Heart right ventricle (tissue), 16 donors: ENCODE measurements at regions not wholly inside any gene's neighbourhood (a gene's known extent, or its start where the extent isn't known, plus 50 kb on each side); places are given as distances from the start of the nearest gene placed in this dataset.

Experiments
- ATAC-seq, 8 donors: fragments of 200-7000 bp; cut with Tn5 transposase; one replicate each; pipeline ENCODE4 v1.9.1; 2020; ENCODE audit warnings: mild to moderate bottlenecking in 8 of 8, moderate library complexity in 8 of 8, moderate number of reproducible peaks in 1 of 8
- DNase-seq, 2 donors: peaks; one replicate each; pipeline ENCODE4 v3.0.0-alpha.2; 2020
- H3K27ac ChIP-seq, 10 donors: fragments of 200-600 bp; sonication (generic) in 2 of 10; one replicate each; pipeline versions ENCODE4 v1.5.0 to v1.8.0; 2020 to 2022; ENCODE audit warnings: mild to moderate bottlenecking in 3 of 10
- H3K27me3 ChIP-seq, 7 donors: fragments of 200-600 bp; one replicate each; pipeline ENCODE4 v1.8.0; 2021 to 2022; ENCODE audit warnings: mild to moderate bottlenecking in 2 of 7
- H3K36me3 ChIP-seq, 9 donors: fragments of 200-600 bp; sonication (generic) in 1 of 9; one replicate each; pipeline versions ENCODE4 v1.5.0 to v1.8.0; 2020 to 2022; ENCODE audit warnings: mild to moderate bottlenecking in 2 of 9
- H3K4me1 ChIP-seq, 9 donors: fragments of 200-600 bp; sonication (generic) in 1 of 9; one replicate each; pipeline versions ENCODE4 v1.5.0 to v1.8.0; 2020 to 2022; ENCODE audit warnings: mild to moderate bottlenecking in 4 of 9
- H3K4me3 ChIP-seq, 10 donors: fragments of 200-600 bp; sonication (generic) in 2 of 10; one replicate each; pipeline versions ENCODE4 v1.5.0 to v1.8.0; 2020 to 2022; ENCODE audit warnings: mild to moderate bottlenecking in 7 of 10, moderate library complexity in 2 of 10
- H3K9me3 ChIP-seq, 11 donors: fragments of 200-600 bp in 10 of 11; sonication (generic) in 2 of 11; one replicate each; pipeline versions ENCODE4 v1.5.0 to v1.8.0; 2013 to 2022; ENCODE audit warnings: mild to moderate bottlenecking in 2 of 11, control low read depth in 1 of 11, moderate library complexity in 1 of 11
- CTCF ChIP-seq, 9 donors: fragments of 200-600 bp; sonication (generic) in 2 of 9; IDR thresholded peaks; one replicate each; pipeline versions ENCODE4 v1.5.0 to v1.8.0; 2021 to 2022; ENCODE audit warnings: antibody characterized with exemption in 9 of 9, mild to moderate bottlenecking in 5 of 9, moderate library complexity in 1 of 9
- WGBS, 2 donors: extraction: QIAGEN DNeasy Blood & Tissue Kit; methylation state at CpG; one replicate each; pipeline ENCODE4 v1.1.7; 2013; ENCODE audit warnings: inconsistent platforms in 1 of 2; 5-methylcytosine and 5-hydroxymethylcytosine counted together
- intact Hi-C, 10 donors: fragments of 100-400 bp; cut with DNase I; formaldehyde crosslinking; loops; one replicate each; pipeline versions ENCODE4 v1.11.1 to v1.14.2; 2022
- donor health status: Arrhythmogenic right ventricular cardiomyopathy.
- donor health status: ischemic (EF 13 %, LVEDD 7.1; RV severe dilation, severe dysfunction).
- donor health status: healthy with polysubstance abuse.
- donor health status: DM: no; HTN: yes; CAD: no.
- donor health status: DM: no; HTN: no; CAD: no.
- donor health status: ischemic (EF 25% LVEDD 6.9; RV normal size, moderate dysfunction).
- donor health status: ischemic (EF 25% LVEDD 5.7; RV mildly dilated, moderate dysfunction).
- donor health status: healthy.
- donor health status: DM: yes; HTN: yes; CAD: no.
- donor health status: Ischemic cardiomyopathy.
- donor health status: ischemic (EF 35%, LVEDD 5.7; RV mildly dilated, moderate dysfunction).
- donor health status: nonischemic (EF 11% LVEDD 7.7; RV severe dilation, severe dysfunction).
- donor health status: DM: yes; HTN: yes; CAD: no.
- donor health status: PGD.
- donor health status: ischemic (EF 29% LVEDD 5.4; RV normal size, mild dysfunction).
- donor health status: nonischemic (EF 23%, LVEDD 6.1; RV moderate dilation, normal function).

DNA sequence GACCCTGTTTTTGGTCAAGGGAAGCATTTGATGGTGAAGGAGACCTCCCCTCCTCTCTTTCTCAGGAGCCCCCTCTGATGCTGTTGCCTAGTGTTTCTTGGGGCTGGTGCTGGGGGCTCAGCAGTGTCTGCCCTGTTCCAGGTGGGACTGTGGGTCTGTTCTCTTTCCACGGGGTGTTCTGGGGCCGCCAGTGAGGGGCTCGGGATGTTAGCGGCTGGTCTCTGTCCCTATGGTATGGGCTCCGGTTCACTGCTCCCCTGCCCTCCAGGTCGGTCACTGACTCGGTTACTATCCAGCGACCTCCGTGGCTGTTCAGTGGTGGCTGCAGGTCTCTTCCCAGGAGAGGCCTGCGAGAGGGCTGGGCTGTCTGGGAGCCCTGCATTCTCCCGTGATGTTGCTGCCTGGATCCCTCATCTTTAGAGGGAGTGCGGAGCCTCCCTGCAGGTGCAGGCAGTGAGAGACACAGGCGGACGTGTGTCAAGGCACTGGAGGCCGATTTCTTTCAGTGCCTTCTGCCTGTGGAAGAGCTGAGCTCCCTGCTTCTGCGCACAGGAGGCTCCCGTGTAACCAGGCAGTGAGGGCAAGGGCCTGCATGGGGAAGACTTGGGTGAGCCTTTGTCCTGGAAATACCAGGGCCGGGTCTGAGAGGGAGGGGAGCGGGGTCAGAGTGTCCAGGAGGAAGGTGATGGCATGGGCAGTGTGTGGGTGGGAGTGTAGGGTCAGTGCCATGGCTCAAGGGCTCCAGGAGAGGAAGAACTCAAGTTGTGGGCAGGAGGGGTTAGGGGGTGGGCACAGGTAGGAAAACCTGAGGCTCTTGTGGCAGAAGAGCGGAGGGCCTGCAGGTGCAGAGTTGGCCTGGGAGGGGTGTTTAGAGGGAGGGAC, 362.6 kb downstream of the TMEM121 start:
- no peak for ATAC-seq
- 74 to 82% methylated on average over 20 of the region's 20 CpGs for WGBS, 2 donors
- no peak for DNase-seq

GRCh38 chr14:105889666-105890473, 363.5 kb downstream of the TMEM121 start:
- TF ChIP-seq CTCF (IDR thresholded peaks at IDR 0.05): no peak
- Histone ChIP-seq H3K4me1 (no peaks in the 10 kb centered on the region), H3K36me3 (no peaks in the 10 kb centered on the region), H3K9me3 (peaks cover 0 to 6% (median 0%) of the 10 kb centered on the region in 11 donors), H3K27ac (no peak overlapping the region), H3K4me3 (no peak overlapping the region), H3K27me3 (peaks cover 0 to 9% (median 0%) of the 10 kb centered on the region in 7 donors)
- intact Hi-C loops: no loop called here
- ATAC-seq (no peak), DNase-seq (peak in 1 of 2 donors; percentile 3)
- 66 to 78% methylated on average over 10 of the region's 10 CpGs for WGBS, 2 donors

More for the DNA sequence above, 362.6 kb downstream of the TMEM121 start:
- no peaks in the 10 kb centered on the region for H3K36me3 ChIP-seq
- no peaks in the 10 kb centered on the region for H3K4me1 ChIP-seq
- intact Hi-C loops: no loop called here
- no peak for TF ChIP-seq CTCF (IDR thresholded peaks at IDR 0.05)
- H3K9me3 ChIP-seq: peaks cover 0 to 6% (median 0%) of the 10 kb centered on the region in 11 donors
- H3K27me3 ChIP-seq: peaks cover 0 to 9% (median 0%) of the 10 kb centered on the region in 7 donors
- no peak overlapping the region for H3K27ac ChIP-seq
- H3K4me3 ChIP-seq: no peak overlapping the region

DNA sequence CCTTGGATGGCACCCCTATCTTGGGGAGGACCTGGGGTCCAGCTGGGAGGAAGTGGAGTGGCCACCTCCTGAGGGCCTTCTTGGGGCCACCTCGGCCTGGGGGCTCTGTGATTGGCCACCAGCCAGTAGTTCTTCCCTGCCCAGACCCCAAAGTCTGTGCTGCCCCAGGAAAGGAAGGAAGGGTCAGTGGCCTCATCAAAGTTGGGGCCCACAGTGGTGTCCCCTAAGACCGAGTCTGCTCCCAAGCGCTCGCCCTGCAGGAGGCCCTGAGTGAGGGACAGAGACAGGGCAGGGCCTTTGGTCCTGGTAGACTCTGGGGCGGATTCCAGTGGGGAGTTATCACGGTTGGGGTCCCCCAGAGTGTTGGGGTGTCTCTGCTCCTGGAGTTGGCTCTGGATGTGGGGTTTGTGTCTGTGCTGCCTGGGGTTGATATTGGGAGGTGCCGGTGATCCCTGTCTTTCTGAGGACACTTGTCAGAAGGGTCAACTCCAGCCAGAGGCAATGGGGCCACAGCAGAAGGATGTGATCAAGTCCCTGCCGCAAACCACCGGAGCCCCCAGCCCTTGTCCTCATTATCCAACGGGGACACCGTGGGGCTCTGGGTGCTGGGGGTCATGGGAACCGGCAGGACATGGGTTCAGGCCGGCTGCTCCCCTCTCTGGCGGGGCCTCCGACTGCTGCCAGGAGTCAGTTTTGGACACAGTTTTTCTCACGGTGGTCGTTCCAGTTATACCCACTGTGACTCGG, 364.3 kb downstream of the TMEM121 start:
- no peak for TF ChIP-seq CTCF (IDR thresholded peaks at IDR 0.05)

DNA sequence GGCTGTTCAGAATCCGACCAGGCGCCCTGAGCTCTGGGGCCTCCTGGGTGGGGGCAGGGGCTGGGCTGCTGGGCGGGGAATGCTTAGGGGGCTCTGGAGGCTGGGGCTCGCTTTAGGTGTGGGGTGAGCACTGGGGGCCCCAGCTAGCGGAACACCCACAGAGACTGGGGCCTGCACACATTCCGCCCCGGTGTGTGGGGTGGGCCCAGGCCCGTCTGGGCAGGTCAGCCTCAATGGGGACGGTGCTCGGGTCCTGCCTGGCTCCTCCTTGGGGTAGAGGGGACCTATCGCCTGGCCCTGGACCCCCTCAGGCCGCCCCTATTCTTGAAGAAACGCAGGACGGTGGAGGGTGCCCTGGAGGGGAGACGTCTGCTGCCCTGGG, 364.8 kb downstream of the TMEM121 start:
- intact Hi-C loops: no loop called here
- DNase-seq (peak in 1 of 2 donors; percentile 7), ATAC-seq (no peak)
- no peak for TF ChIP-seq CTCF (IDR thresholded peaks at IDR 0.05)
- Histone ChIP-seq H3K27me3 (peaks cover 0 to 9% (median 0%) of the 10 kb centered on the region in 7 donors), H3K4me1 (no peaks in the 10 kb centered on the region), H3K4me3 (no peak overlapping the region), H3K36me3 (no peaks in the 10 kb centered on the region), H3K9me3 (peaks cover 0 to 6% (median 0%) of the 10 kb centered on the region in 11 donors), H3K27ac (no peak overlapping the region)
- WGBS, 2 donors: 75 to 80% methylated on average over 14 to 15 of the region's 15 CpGs

More for the DNA sequence above, 364.3 kb downstream of the TMEM121 start:
- Histone ChIP-seq H3K4me1 (no peaks in the 10 kb centered on the region), H3K9me3 (peaks cover 0 to 6% (median 0%) of the 10 kb centered on the region in 11 donors), H3K27ac (no peak overlapping the region), H3K27me3 (peaks cover 0 to 9% (median 0%) of the 10 kb centered on the region in 7 donors), H3K36me3 (no peaks in the 10 kb centered on the region), H3K4me3 (no peak overlapping the region)
- intact Hi-C loops: no loop called here
- DNase-seq (peak in 1 of 2 donors; percentile 6), ATAC-seq (no peak)
- WGBS, 2 donors: 77 to 83% methylated on average over 18 of the region's 18 CpGs
